ENCODE measurements at regions not wholly inside any gene's neighbourhood (a gene's known extent, or its start where the extent isn't known, plus 50 kb on each side); places are given as distances from the start of the nearest gene placed in this dataset.

DNA sequence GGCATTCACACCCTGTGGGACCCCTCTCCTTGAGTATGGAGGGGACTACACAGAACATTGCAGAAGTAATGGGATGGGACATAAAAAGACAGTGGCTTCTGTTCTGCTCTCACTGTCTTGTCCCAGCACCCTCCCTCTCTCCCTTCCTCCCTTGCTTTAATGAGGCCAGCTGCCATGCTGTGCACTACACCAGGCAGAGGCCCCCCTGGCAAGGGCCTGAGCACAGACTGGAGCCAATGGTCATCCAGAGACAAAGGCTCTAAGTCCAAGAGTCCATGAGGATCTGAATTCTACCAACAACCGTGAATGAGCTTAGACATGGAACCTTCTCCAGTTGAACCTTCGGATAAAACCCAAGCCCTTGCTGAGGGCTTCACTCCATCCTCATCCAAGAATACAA, 263.0 kb downstream of the NDUFA10 start:
- Histone ChIP-seq H3K4me1 (ENCODE audit: control insufficient read depth, insufficient read depth, low read length) (no peaks in the 10 kb centered on the region), H3K27ac (ENCODE audit: low read length) (no peak overlapping the region), H3K9me3 (ENCODE audit: control insufficient read depth, insufficient read depth, low read length) (peaks cover 5% of the 10 kb centered on the region), H3K27me3 (ENCODE audit: control insufficient read depth, insufficient read depth, low read length) (no peaks in the 10 kb centered on the region), H3K4me3 (ENCODE audit: low read length) (no peak overlapping the region), H3K36me3 (ENCODE audit: control insufficient read depth, insufficient read depth, low read length) (no peaks in the 10 kb centered on the region)
- intact Hi-C loops (cut with micrococcal nuclease): no loop called here
- Mint-ChIP-seq H3K27me3 (ENCODE audit: low read depth in 2 of 2) (peaks cover 6 to 8% of the 10 kb centered on the region in 2 donors), H3K9me3 (no peaks in the 10 kb centered on the region), H3K4me3 (no peak overlapping the region), H3K36me3 (no peaks in the 10 kb centered on the region), H3K27ac (no peak overlapping the region), H3K4me1 (peaks cover 0 to 5% of the 10 kb centered on the region in 2 donors)
- ATAC-seq (no peak), DNase-seq (no peak)
- TF ChIP-seq, protein P1, sequence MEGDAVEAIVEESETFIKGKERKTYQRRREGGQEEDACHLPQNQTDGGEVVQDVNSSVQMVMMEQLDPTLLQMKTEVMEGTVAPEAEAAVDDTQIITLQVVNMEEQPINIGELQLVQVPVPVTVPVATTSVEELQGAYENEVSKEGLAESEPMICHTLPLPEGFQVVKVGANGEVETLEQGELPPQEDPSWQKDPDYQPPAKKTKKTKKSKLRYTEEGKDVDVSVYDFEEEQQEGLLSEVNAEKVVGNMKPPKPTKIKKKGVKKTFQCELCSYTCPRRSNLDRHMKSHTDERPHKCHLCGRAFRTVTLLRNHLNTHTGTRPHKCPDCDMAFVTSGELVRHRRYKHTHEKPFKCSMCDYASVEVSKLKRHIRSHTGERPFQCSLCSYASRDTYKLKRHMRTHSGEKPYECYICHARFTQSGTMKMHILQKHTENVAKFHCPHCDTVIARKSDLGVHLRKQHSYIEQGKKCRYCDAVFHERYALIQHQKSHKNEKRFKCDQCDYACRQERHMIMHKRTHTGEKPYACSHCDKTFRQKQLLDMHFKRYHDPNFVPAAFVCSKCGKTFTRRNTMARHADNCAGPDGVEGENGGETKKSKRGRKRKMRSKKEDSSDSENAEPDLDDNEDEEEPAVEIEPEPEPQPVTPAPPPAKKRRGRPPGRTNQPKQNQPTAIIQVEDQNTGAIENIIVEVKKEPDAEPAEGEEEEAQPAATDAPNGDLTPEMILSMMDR (IDR thresholded peaks at IDR 0.05): no peak
- WGBS (ENCODE audit: insufficient coverage): 98% methylated on average over 2 of the region's 2 CpGs

DNA sequence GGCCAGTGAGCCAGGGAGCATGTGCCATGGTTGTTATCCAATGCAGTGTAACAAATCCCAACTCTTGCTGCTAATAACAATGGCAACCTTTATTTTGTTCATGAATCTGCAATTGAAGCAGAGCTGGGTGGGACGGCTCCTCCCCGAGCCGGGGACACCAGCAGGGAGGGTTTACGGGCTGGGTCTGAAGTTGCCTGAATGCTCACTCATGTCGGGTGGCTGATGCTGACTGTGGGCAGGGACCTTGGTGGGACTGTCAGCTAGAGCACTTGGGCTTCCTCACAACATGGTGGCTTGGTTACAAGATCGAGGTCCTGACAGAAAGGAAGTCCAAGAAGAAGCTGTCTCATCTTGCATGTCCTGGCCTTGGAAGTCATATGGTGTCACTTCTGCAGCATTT, 264.5 kb downstream of the NDUFA10 start:
- no peak overlapping the region for H3K4me3 Mint-ChIP-seq
- no peaks in the 10 kb centered on the region for H3K36me3 Mint-ChIP-seq
- WGBS (ENCODE audit: insufficient coverage): 94% methylated on average over 6 of the region's 6 CpGs
- Histone ChIP-seq H3K27ac (ENCODE audit: low read length) (no peak overlapping the region), H3K9me3 (ENCODE audit: control insufficient read depth, insufficient read depth, low read length) (peaks cover 5% of the 10 kb centered on the region), H3K4me1 (ENCODE audit: control insufficient read depth, insufficient read depth, low read length) (no peaks in the 10 kb centered on the region), H3K36me3 (ENCODE audit: control insufficient read depth, insufficient read depth, low read length) (no peaks in the 10 kb centered on the region), H3K27me3 (ENCODE audit: control insufficient read depth, insufficient read depth, low read length) (no peaks in the 10 kb centered on the region), H3K4me3 (ENCODE audit: low read length) (no peak overlapping the region)
- H3K27ac Mint-ChIP-seq: no peak overlapping the region
- H3K4me1 Mint-ChIP-seq: peaks cover 0 to 5% of the 10 kb centered on the region in 2 donors
- TF ChIP-seq, protein P1 (IDR thresholded peaks at IDR 0.05): no peak
- no peaks in the 10 kb centered on the region for H3K9me3 Mint-ChIP-seq
- ATAC-seq (no peak), DNase-seq (no peak)
- intact Hi-C loops (cut with micrococcal nuclease): no loop called here
- peaks cover 6 to 8% of the 10 kb centered on the region in 2 donors for H3K27me3 Mint-ChIP-seq (ENCODE audit: low read depth in 2 of 2)

DNA sequence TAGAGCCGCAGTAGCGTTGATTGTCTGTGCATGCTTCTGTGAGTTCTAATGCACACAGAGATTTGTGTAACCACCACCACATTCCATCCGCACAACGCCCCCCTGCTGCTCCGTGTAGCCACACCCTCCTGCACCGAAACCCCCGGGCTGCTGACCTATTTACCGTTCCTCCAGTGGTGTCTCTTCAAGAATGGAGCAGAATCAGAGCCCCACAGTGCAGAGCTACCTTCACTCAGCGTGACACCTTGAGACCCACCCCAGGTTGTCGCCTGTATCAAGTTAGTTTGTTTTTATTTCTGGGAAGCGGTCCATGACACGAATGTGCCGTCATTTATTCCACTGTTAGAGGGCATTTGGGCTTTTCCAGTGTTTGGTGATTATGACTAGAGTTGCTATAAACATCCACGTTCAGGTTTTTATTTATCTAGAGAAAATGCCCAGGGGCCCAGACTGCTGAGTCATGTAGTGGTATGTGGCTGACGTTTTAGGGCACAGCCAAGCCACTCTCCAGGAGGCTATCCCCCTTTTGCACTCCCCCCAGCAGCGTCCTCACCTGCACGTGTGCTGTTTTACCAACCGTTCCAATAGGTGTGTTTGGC, 266.8 kb downstream of the NDUFA10 start:
- TF ChIP-seq, protein P1 (IDR thresholded peaks at IDR 0.05): no peak
- Histone ChIP-seq H3K9me3 (ENCODE audit: control insufficient read depth, insufficient read depth, low read length) (peaks cover 5% of the 10 kb centered on the region), H3K36me3 (ENCODE audit: control insufficient read depth, insufficient read depth, low read length) (no peaks in the 10 kb centered on the region), H3K4me1 (ENCODE audit: control insufficient read depth, insufficient read depth, low read length) (no peaks in the 10 kb centered on the region), H3K4me3 (ENCODE audit: low read length) (no peak overlapping the region), H3K27ac (ENCODE audit: low read length) (no peak overlapping the region), H3K27me3 (ENCODE audit: control insufficient read depth, insufficient read depth, low read length) (no peaks in the 10 kb centered on the region)
- 77% methylated on average over 17 of the region's 18 CpGs for WGBS (ENCODE audit: insufficient coverage)
- Mint-ChIP-seq H3K36me3 (no peaks in the 10 kb centered on the region), H3K4me3 (no peak overlapping the region), H3K27ac (no peak overlapping the region), H3K9me3 (no peaks in the 10 kb centered on the region), H3K4me1 (peaks cover 0 to 5% of the 10 kb centered on the region in 2 donors), H3K27me3 (ENCODE audit: low read depth in 2 of 2) (peaks cover 8 to 15% of the 10 kb centered on the region in 2 donors)
- ATAC-seq (no peak), DNase-seq (no peak)
- intact Hi-C loops (cut with micrococcal nuclease): no loop called here
